ENCODE measurements at regions not wholly inside any gene's neighbourhood (a gene's known extent, or its start where the extent isn't known, plus 50 kb on each side); places are given as distances from the start of the nearest gene placed in this dataset.

- no peak for TF ChIP-seq CTCF (IDR thresholded peaks at IDR 0.05; ENCODE audit: control extremely low read depth, extremely low read depth, low read depth, missing control alignments)
- ChIA-PET CTCF (no interaction called here), POLR2A (no interaction called here)
- DNase-seq (ENCODE audit: extremely low spot score), result no peak
Measured at GRCh38 chr7:69256634-69257081, 341.6 kb upstream of the AUTS2 start.

- no peak for TF ChIP-seq CTCF (IDR thresholded peaks at IDR 0.05; ENCODE audit: control extremely low read depth, extremely low read depth, low read depth, missing control alignments)
- DNase-seq (ENCODE audit: extremely low spot score), result no peak
- POLR2A ChIA-PET, result no interaction called here
- CTCF ChIA-PET, result no interaction called here
Measured at GRCh38 chr7:69257592-69257991, 340.7 kb upstream of the AUTS2 start.

DNA sequence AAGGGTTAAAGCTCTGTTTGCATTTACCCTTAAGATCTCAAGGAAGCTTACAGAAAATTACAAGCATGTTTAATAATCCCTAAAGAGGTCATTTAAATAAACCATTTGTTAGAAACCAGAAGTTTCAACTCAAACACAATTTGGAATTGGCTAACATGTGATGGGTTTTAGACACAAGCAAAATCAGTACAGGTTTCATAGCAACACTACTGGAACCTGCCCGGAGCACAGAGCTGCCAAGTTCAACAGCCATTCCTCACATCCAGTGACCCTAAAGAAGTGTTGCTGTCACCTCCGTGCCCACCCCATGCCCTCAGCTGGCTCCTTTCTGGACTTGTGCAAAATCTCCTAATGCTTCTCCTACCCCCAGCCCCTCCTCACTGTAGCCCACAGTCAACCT is 338.8 kb upstream of the AUTS2 start:
- ChIA-PET POLR2A (no interaction called here), CTCF (interaction anchor here (0.5 to 1.0 kb wide), 2 partner anchors 13 to 313 kb away, joined by 3 read pairs; no protein-coding TSS in a partner anchor)
- DNase-seq (ENCODE audit: extremely low spot score), result no peak
- TF ChIP-seq CTCF (IDR thresholded peaks at IDR 0.05; ENCODE audit: control extremely low read depth, extremely low read depth, low read depth, missing control alignments), result no peak

DNA sequence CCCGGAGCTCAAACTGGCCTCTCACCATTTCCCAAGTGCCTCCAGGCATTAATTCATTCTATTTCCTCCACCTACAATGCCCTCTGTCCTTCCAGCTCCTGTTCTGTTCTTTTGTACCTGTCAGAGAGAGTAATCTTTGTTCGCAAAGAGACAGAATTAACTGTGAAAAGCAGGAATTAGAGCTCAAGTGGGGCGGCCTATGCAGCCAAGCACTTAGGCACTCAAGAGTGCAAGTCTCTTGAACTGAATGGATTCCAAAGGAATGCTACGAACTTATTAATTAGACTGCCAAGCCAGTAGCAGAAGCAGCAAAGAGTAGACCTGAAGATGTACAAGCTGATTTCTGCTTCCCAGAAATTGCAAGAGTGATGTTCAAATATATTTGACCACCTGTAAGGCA is 338.3 kb upstream of the AUTS2 start:
- ChIA-PET POLR2A (no interaction called here), CTCF (interaction anchor here (0.5 to 1.0 kb wide), 2 partner anchors 12 to 312 kb away, joined by 3 read pairs; no protein-coding TSS in a partner anchor)
- no peak for DNase-seq (ENCODE audit: extremely low spot score)
- no peak for TF ChIP-seq CTCF (IDR thresholded peaks at IDR 0.05; ENCODE audit: control extremely low read depth, extremely low read depth, low read depth, missing control alignments)

- POLR2A ChIA-PET, result no interaction called here
- TF ChIP-seq CTCF (IDR thresholded peaks at IDR 0.05; ENCODE audit: control extremely low read depth, extremely low read depth, low read depth, missing control alignments), result no peak
Measured at GRCh38 chr7:69263550-69263949, 334.7 kb upstream of the AUTS2 start.

GRCh38 chr7:69269806-69270205 is 328.5 kb upstream of the AUTS2 start:
- TF ChIP-seq CTCF (IDR thresholded peaks at IDR 0.05; ENCODE audit: control extremely low read depth, extremely low read depth, low read depth, missing control alignments), result no peak
- DNase-seq (ENCODE audit: extremely low spot score), result no peak
- ChIA-PET CTCF (no interaction called here), POLR2A (no interaction called here)

More at GRCh38 chr7:69263550-69263949, 334.7 kb upstream of the AUTS2 start:
- CTCF ChIA-PET, result no interaction called here
- DNase-seq (ENCODE audit: extremely low spot score), result no peak

DNA sequence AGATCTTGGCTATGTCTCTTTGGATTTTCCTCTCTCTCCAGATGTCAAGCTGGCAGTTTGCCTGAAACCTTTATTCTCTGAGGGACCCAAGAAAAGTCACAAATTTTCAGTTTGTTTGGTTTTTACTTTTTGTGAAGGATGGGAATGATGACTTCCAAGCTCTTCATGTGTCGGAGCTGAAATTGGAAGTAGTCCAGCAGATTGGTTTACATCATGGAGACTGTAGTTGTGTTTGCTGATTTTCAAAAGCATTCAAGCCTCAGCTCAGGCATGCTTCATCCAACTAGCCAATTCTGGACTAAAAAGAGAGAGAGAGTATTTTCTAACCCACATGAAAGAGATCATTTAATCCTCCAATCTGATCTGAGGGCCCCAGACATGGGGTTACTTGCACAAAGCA is 326.2 kb upstream of the AUTS2 start:
- ChIA-PET CTCF (interaction anchor here (0.8 kb wide), 1 partner anchor 12 kb away, joined by 3 read pairs; no protein-coding TSS in a partner anchor), POLR2A (no interaction called here)
- DNase-seq (ENCODE audit: extremely low spot score), result no peak
- no peak for TF ChIP-seq CTCF (IDR thresholded peaks at IDR 0.05; ENCODE audit: control extremely low read depth, extremely low read depth, low read depth, missing control alignments)
